Spleen (tissue), 7 donors: ENCODE measurements at regions not wholly inside any gene's neighbourhood (a gene's known extent, or its start where the extent isn't known, plus 50 kb on each side); places are given as distances from the start of the nearest gene placed in this dataset.

Experiments
- CTCF ChIP-seq, 11 experiments: fragments of 200-600 bp in 7 of 11; fragments of 450-650 bp in 4 of 11; sonication (generic) in 4 of 11; IDR thresholded peaks in 8 of 11; conservative IDR thresholded peaks in 3 of 11; 1 replicate in 7 of 11; 2 replicates in 4 of 11; pipeline versions ENCODE4 v1.4.0 to v1.8.0; 2016 to 2021; ENCODE audit warnings: antibody characterized with exemption in 11 of 11, inconsistent platforms in 4 of 11, mild to moderate bottlenecking in 1 of 11
- POLR2A ChIP-seq, 3 donors: fragments of 450-650 bp; IDR thresholded peaks; one replicate each; pipeline ENCODE4 v1.5.1; 2017; ENCODE audit warnings: antibody characterized with exemption in 3 of 3, mild to moderate bottlenecking in 1 of 3
- POLR2AphosphoS5 ChIP-seq, 3 donors: sonication (generic); formaldehyde crosslinking; IDR thresholded peaks; one replicate each; pipeline ENCODE4 v1.5.1; 2017; ENCODE audit warnings: antibody characterized with exemption in 3 of 3
- donor health status: DM: no; HTN: no; CAD: no; lungs with moderate emphysema.
- donor health status: DM: no; HTN: no; CAD: no.
- donor health status: DM: no; HTN: no; CAD: no.

- no peak for TF ChIP-seq CTCF (IDR thresholded peaks at IDR 0.05 in 8 of 11, conservative IDR thresholded peaks at IDR 0.05 in 3 of 11)
- no peak for TF ChIP-seq POLR2A (IDR thresholded peaks at IDR 0.05)
- TF ChIP-seq POLR2AphosphoS5 (IDR thresholded peaks at IDR 0.05), result no peak
Observed at GRCh38 chr6:16031278-16031981, 97.5 kb upstream of the MYLIP start.
